ENCODE measurements at regions not wholly inside any gene's neighbourhood (a gene's known extent, or its start where the extent isn't known, plus 50 kb on each side); places are given as distances from the start of the nearest gene placed in this dataset.

GRCh38 chr12:115504306-115505290 is 772.9 kb downstream of the MED13L start:
- TF ChIP-seq CTCF (IDR thresholded peaks at IDR 0.05; ENCODE audit: low read depth, low read length, missing input control) (no peak), REST (IDR thresholded peaks at IDR 0.05) (no peak), MAX (IDR thresholded peaks at IDR 0.05) (no peak)

Data from liver (tissue), 2 donors.